K562 (cell line): ENCODE measurements at regions not wholly inside any gene's neighbourhood (a gene's known extent, or its start where the extent isn't known, plus 50 kb on each side); places are given as distances from the start of the nearest gene placed in this dataset.

Source experiments
- ATAC-seq: fragments of 200-7000 bp; cut with Tn5 transposase; 3 replicates; pipeline ENCODE4 v1.9.1; 2020; ENCODE audit warnings: moderate library complexity
- BruUV-seq: library from RNA; stranded (reverse); fragments of 400-500 nt; replicated peaks from 2 replicates; lab custom pipeline; 2021; lab: Mats Ljungman, UMichigan
- CTCF ChIA-PET: fragments of 300-600 bp; formaldehyde crosslinking; extraction: SDS; loops from one replicate; lab custom pipeline; 2021; ENCODE audit warnings: low intra/inter-chr PET ratio; lab: Yijun Ruan, JAX
- POLR2A ChIA-PET: fragments of 300-600, 350-650 bp; sonication (Branson Sonifier 250); formaldehyde crosslinking; extraction: SDS; loops from one replicate; lab custom pipeline; 2021; ENCODE audit warnings: antibody characterized with exemption, inconsistent platforms; lab: Yijun Ruan, JAX
- DNase-seq, 4 experiments: peaks; one replicate each; pipeline versions ENCODE4 v3.0.0 to v3.0.0-alpha.2; 2011 to 2018; ENCODE audit warnings: low spot score in 3 of 4, mixed read lengths in 3 of 4; ENCODE audit errors: extremely low read depth in 1 of 4
- FAIRE-seq: peaks from 2 replicates; lab custom pipeline; 2011; peaks lifted over from hg19 to GRCh38; lab: Jason Lieb, UNC
- H2AFZ ChIP-seq: 2 replicates; pipeline ENCODE4 v1.6.0; 2011; ENCODE audit warnings: low read depth, low read length, control low read depth, inconsistent platforms
- H3K27ac ChIP-seq: fragments of 200-600 bp; 3 replicates; pipeline ENCODE4 v1.8.0; 2011; ENCODE audit warnings: low read depth, mild to moderate bottlenecking, control low read depth, inconsistent platforms, low read length, moderate library complexity, mixed read lengths; ENCODE audit errors: extremely low read depth
- H3K27me3 ChIP-seq, 2 experiments: fragments of 300-600 bp in 1 of 2; 2 replicates in 1 of 2; 3 replicates in 1 of 2; pipeline versions ENCODE4 v1.6.0 to v1.8.0; 2011; ENCODE audit warnings: inconsistent platforms in 2 of 2, low read length in 2 of 2, mild to moderate bottlenecking in 1 of 2, mixed read lengths in 1 of 2, moderate library complexity in 1 of 2; ENCODE audit not compliant: control insufficient read depth in 2 of 2, insufficient read depth in 2 of 2
- H3K36me3 ChIP-seq: fragments of 300-600 bp; 3 replicates; pipeline ENCODE4 v1.8.0; 2011; ENCODE audit warnings: mild to moderate bottlenecking, low read length, inconsistent platforms; ENCODE audit not compliant: control insufficient read depth, insufficient read depth
- H3K4me1 ChIP-seq, 2 experiments: fragments of 200-600 bp in 1 of 2; replicated peaks in 1 of 2; 2 replicates in 1 of 2; 3 replicates in 1 of 2; pipeline versions ENCODE4 v1.5.1 to v1.8.0; 2011; ENCODE audit warnings: inconsistent platforms in 2 of 2, low read length in 2 of 2, mild to moderate bottlenecking in 1 of 2, mixed read lengths in 1 of 2, moderate library complexity in 1 of 2; ENCODE audit not compliant: control insufficient read depth in 2 of 2, insufficient read depth in 2 of 2
- H3K4me2 ChIP-seq: 2 replicates; pipeline ENCODE4 v1.6.1; 2011; ENCODE audit warnings: low read length, control low read depth, inconsistent platforms, mixed read lengths; ENCODE audit not compliant: insufficient read depth
- H3K4me3 ChIP-seq: fragments of 200-600 bp; sonication (generic), shearing (Covaris generic); 2 replicates; pipeline ENCODE4 v1.5.1; 2016; ENCODE audit warnings: control low read depth, inconsistent platforms
- H3K79me2 ChIP-seq: fragments of 200-600 bp; 3 replicates; pipeline ENCODE4 v1.8.0; 2011; ENCODE audit warnings: low read length, inconsistent platforms; ENCODE audit not compliant: control insufficient read depth, insufficient read depth
- H3K9ac ChIP-seq, 2 experiments: 2 replicates each; pipeline versions ENCODE4 v1.6.0 to v1.6.1; 2011; ENCODE audit warnings: low read depth in 2 of 2, low read length in 2 of 2, control low read depth in 1 of 2, inconsistent platforms in 1 of 2, mild to moderate bottlenecking in 1 of 2, mixed read lengths in 1 of 2; ENCODE audit not compliant: insufficient read depth in 1 of 2
- H3K9me1 ChIP-seq: one replicate; pipeline ENCODE4 v1.6.0; 2011; ENCODE audit warnings: inconsistent platforms, mild to moderate bottlenecking, low read length, moderate library complexity; ENCODE audit not compliant: control insufficient read depth, insufficient read depth
- H3K9me3 ChIP-seq: replicated peaks from 2 replicates; pipeline ENCODE4 v1.5.1; 2011; ENCODE audit warnings: low read depth, low read length, inconsistent platforms; ENCODE audit not compliant: control insufficient read depth, insufficient read depth
- H4K20me1 ChIP-seq: replicated peaks from 2 replicates; pipeline ENCODE4 v1.6.1; 2011; ENCODE audit warnings: low read length, inconsistent platforms, mixed read lengths; ENCODE audit not compliant: control insufficient read depth, insufficient read depth
- C11orf30 ChIP-seq: fragments of 450-650 bp; IDR thresholded peaks from 2 replicates; pipeline ENCODE4 v1.6.1; 2016; ENCODE audit warnings: low read depth, mild to moderate bottlenecking
- CCAR2 ChIP-seq: fragments of 200-400 bp; formaldehyde crosslinking; IDR thresholded peaks from 2 replicates; pipeline ENCODE4 v1.6.1; 2017; ENCODE audit warnings: mild to moderate bottlenecking, low read depth, low read length
- ETV5 ChIP-seq: sonication (generic); formaldehyde crosslinking; IDR thresholded peaks from 2 replicates; pipeline ENCODE4 v1.4.0; 2020; ENCODE audit warnings: low read depth, mild to moderate bottlenecking, missing genetic modification reagents
- HDAC2 ChIP-seq: fragments of 450-650 bp; IDR thresholded peaks from 2 replicates; pipeline ENCODE4 v1.6.1; 2016; ENCODE audit warnings: mild to moderate bottlenecking
- KHSRP ChIP-seq: fragments of 450-650 bp; IDR thresholded peaks from 2 replicates; pipeline ENCODE4 v1.6.1; 2017
- NFXL1 ChIP-seq: fragments of 450-650 bp; formaldehyde crosslinking; IDR thresholded peaks from 2 replicates; pipeline ENCODE4 v1.4.0; 2021; ENCODE audit warnings: mild to moderate bottlenecking
- PML ChIP-seq: IDR thresholded peaks from 2 replicates; pipeline ENCODE4 v1.6.1; 2012; ENCODE audit warnings: low read length, inconsistent platforms
- POU5F1 ChIP-seq: fragments of 150-350 bp; IDR thresholded peaks from 2 replicates; pipeline ENCODE4 v1.6.1; 2014; ENCODE audit warnings: borderline replicate concordance, low read length, low read depth, mild to moderate bottlenecking; ENCODE audit not compliant: partially characterized antibody
- SMAD2 ChIP-seq: fragments of 150-350 bp; IDR thresholded peaks from 2 replicates; pipeline ENCODE4 v1.6.1; 2014; ENCODE audit warnings: low read depth, mild to moderate bottlenecking, low read length
- SP2 ChIP-seq: IDR thresholded peaks from 2 replicates; pipeline ENCODE4 v1.6.1; 2011; ENCODE audit warnings: mild to moderate bottlenecking, low read depth, low read length, moderate library complexity; ENCODE audit not compliant: poor library complexity, severe bottlenecking; ENCODE audit errors: extremely low read depth
- SREBF1 ChIP-seq: fragments of 150-350 bp; IDR thresholded peaks from 2 replicates; pipeline ENCODE4 v1.6.1; 2014; ENCODE audit warnings: antibody characterized with exemption, low read depth, low read length, borderline replicate concordance
- TEAD1 ChIP-seq, 2 experiments: fragments of 450-650 bp in 1 of 2; sonication (generic) in 1 of 2; formaldehyde crosslinking; IDR thresholded peaks; 2 replicates each; pipeline versions ENCODE4 v1.4.0 to v1.8.0; 2020 to 2022; ENCODE audit warnings: mild to moderate bottlenecking in 2 of 2, missing genetic modification reagents in 1 of 2
- ZNF133 ChIP-seq: fragments of 250-450 bp; sonication (Bioruptor Pico); IDR thresholded peaks from 2 replicates; pipeline ENCODE4 v1.4.0; 2020; ENCODE audit warnings: mild to moderate bottlenecking
- ZNF165 ChIP-seq: fragments of 250-450 bp; sonication (Bioruptor Pico); IDR thresholded peaks from 2 replicates; pipeline ENCODE4 v1.4.0; 2020; ENCODE audit warnings: borderline replicate concordance
- WGBS: fragments of 100-300 bp; shearing (Covaris generic); methylation state at CpG from one replicate; pipeline ENCODE4 v1.1.6; 2016; ENCODE audit warnings: low coverage, mixed read lengths; ENCODE audit not compliant: insufficient coverage; ENCODE audit errors: missing lambda C conversion rate; 5-methylcytosine and 5-hydroxymethylcytosine counted together
- in situ Hi-C: fragments of 300-500 bp; cut with MboI; formaldehyde crosslinking; loops from 4 replicates; pipeline ENCODE4 v1.15.0; 2018; ENCODE audit warnings: inconsistent platforms, mixed read lengths
- intact Hi-C: fragments of 100-400 bp; cut with micrococcal nuclease; formaldehyde crosslinking; loops from 2 replicates; pipeline ENCODE4 v1.14.2; 2022
- TF ChIP-seq, protein P1 (sequence below): sonication (generic); formaldehyde crosslinking; IDR thresholded peaks from 2 replicates; pipeline ENCODE4 v1.8.0; 2022; ENCODE audit warnings: mild to moderate bottlenecking, low read depth, missing genetic modification reagents
- TF ChIP-seq, protein P2 (sequence below): fragments of 200-800 bp; sonication (Bioruptor generic); IDR thresholded peaks from 2 replicates; pipeline ENCODE4 v1.6.1; 2017; ENCODE audit warnings: missing genetic modification characterization, missing compliant biosample characterization

DNA sequence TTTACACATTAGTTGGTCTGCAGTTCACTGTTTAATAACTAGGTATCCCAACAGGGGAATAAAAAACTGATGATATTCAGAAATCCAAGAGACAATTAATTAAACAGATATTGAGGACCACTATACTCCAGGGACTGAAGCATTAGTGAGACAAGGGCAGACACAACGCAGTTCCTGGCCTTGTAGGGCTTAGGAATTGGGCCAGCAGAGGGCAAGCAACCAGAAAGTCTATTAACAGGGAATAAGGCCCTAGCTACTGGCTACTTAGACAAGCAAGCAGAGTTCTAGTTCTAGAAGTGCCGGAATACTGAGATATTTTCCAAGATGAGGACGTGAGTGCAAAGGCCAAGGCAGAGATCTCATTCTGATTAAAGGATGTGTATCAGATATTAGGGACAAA is 58.6 kb upstream of the ADGRA3 start:
- POLR2A ChIA-PET, result no interaction called here
- Histone ChIP-seq H3K4me3 (no peak overlapping the region), H3K9ac (no peak overlapping the region), H3K4me1 (no peaks in the 10 kb centered on the region), H3K9me3 (no peaks in the 10 kb centered on the region), H3K9me1 (no peaks in the 10 kb centered on the region), H3K36me3 (no peaks in the 10 kb centered on the region), H3K79me2 (no peaks in the 10 kb centered on the region), H3K27ac (no peak overlapping the region), H3K4me2 (no peak overlapping the region), H2AFZ (no peak overlapping the region), H3K27me3 (no peaks in the 10 kb centered on the region), H4K20me1 (no peaks in the 10 kb centered on the region)
- 0% methylated on average over 3 of the region's 3 CpGs for WGBS
- intact Hi-C loops (no loop called here), in situ Hi-C loops (no loop called here)
- BruUV-seq, result no TSS peak
- CTCF ChIA-PET, result no interaction called here
- no peak for ATAC-seq
- DNase-seq, result no peak
- TF ChIP-seq ZNF165 (CRISPR knock-in tag), result no peak
- no peak for TF ChIP-seq PML
- no peak for TF ChIP-seq SMAD2
- TF ChIP-seq, protein P1, sequence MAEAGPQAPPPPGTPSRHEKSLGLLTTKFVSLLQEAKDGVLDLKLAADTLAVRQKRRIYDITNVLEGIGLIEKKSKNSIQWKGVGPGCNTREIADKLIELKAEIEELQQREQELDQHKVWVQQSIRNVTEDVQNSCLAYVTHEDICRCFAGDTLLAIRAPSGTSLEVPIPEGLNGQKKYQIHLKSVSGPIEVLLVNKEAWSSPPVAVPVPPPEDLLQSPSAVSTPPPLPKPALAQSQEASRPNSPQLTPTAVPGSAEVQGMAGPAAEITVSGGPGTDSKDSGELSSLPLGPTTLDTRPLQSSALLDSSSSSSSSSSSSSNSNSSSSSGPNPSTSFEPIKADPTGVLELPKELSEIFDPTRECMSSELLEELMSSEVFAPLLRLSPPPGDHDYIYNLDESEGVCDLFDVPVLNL (CRISPR knock-in tag), result no peak
- TF ChIP-seq TEAD1 (CRISPR knock-in tag; IDR thresholded peaks at IDR 0.05), result no peak
- no peak for TF ChIP-seq ZNF133 (CRISPR knock-in tag)
- TF ChIP-seq, protein P2, sequence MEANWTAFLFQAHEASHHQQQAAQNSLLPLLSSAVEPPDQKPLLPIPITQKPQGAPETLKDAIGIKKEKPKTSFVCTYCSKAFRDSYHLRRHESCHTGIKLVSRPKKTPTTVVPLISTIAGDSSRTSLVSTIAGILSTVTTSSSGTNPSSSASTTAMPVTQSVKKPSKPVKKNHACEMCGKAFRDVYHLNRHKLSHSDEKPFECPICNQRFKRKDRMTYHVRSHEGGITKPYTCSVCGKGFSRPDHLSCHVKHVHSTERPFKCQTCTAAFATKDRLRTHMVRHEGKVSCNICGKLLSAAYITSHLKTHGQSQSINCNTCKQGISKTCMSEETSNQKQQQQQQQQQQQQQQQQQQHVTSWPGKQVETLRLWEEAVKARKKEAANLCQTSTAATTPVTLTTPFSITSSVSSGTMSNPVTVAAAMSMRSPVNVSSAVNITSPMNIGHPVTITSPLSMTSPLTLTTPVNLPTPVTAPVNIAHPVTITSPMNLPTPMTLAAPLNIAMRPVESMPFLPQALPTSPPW (CRISPR knock-in tag), result no peak
- no peak for TF ChIP-seq CCAR2
- no peak for TF ChIP-seq SREBF1
- TF ChIP-seq KHSRP, result no peak
- TF ChIP-seq C11orf30, result no peak
- TF ChIP-seq POU5F1, result no peak
- TF ChIP-seq SP2, result no peak
- TF ChIP-seq ETV5 (CRISPR knock-in tag), result no peak
- no peak for TF ChIP-seq HDAC2
- TF ChIP-seq NFXL1 (CRISPR knock-in tag), result no peak
- no peak for FAIRE-seq
